IMR-90 (cell line): ENCODE measurements at regions not wholly inside any gene's neighbourhood (a gene's known extent, or its start where the extent isn't known, plus 50 kb on each side); places are given as distances from the start of the nearest gene placed in this dataset.

Experiments used
- ATAC-seq: fragments of 200-7000 bp; cut with Tn5 transposase; 2 replicates; pipeline ENCODE4 v1.9.1; 2020; ENCODE audit warnings: low read depth, mild to moderate bottlenecking, moderate library complexity
- BruUV-seq: library from RNA; stranded (reverse); fragments of 400-500 nt; replicated peaks from 2 replicates; lab custom pipeline; 2021; lab: Mats Ljungman, UMichigan
- CTCF ChIA-PET: fragments of 300-600 bp; formaldehyde crosslinking; extraction: SDS; loops from one replicate; lab custom pipeline; 2021; ENCODE audit warnings: antibody characterized with exemption; lab: Yijun Ruan, JAX
- POLR2A ChIA-PET: fragments of 300-600 bp; sonication (Branson Sonifier 250); formaldehyde crosslinking; loops from one replicate; lab custom pipeline; 2022; ENCODE audit warnings: antibody characterized with exemption; ENCODE audit not compliant: unreplicated experiment; lab: Charles Lee
- DNase-seq: peaks from one replicate; pipeline ENCODE4 v3.0.0; 2013
- H2AFZ ChIP-seq: replicated peaks from 2 replicates; pipeline ENCODE3; 2013; ENCODE audit warnings: low read length, mild to moderate bottlenecking; ENCODE audit not compliant: poor library complexity
- H2AK5ac ChIP-seq: 2 replicates; pipeline ENCODE4 v1.6.1; 2013; ENCODE audit warnings: low read depth, low read length, inconsistent platforms
- H2AK9ac ChIP-seq: replicated peaks from 2 replicates; pipeline ENCODE3; 2013; ENCODE audit warnings: mild to moderate bottlenecking, low read depth, low read length, moderate library complexity; ENCODE audit not compliant: poor library complexity
- H2BK120ac ChIP-seq: 2 replicates; pipeline ENCODE4 v1.6.1; 2013; ENCODE audit warnings: low read depth, low read length, inconsistent platforms
- H2BK15ac ChIP-seq: 3 replicates; pipeline ENCODE4 v1.6.1; 2013; ENCODE audit warnings: low read depth, low read length, inconsistent platforms
- H2BK20ac ChIP-seq: 2 replicates; pipeline ENCODE4 v1.6.1; 2013; ENCODE audit warnings: low read depth, mild to moderate bottlenecking, inconsistent platforms, low read length, moderate library complexity
- H2BK5ac ChIP-seq: 2 replicates; pipeline ENCODE4 v1.6.1; 2013; ENCODE audit warnings: mild to moderate bottlenecking, low read depth, low read length, inconsistent platforms; ENCODE audit not compliant: poor library complexity, severe bottlenecking
- H3K14ac ChIP-seq: replicated peaks from 2 replicates; pipeline ENCODE4 v1.6.1; 2013; ENCODE audit warnings: low read depth, low read length, inconsistent platforms
- H3K18ac ChIP-seq: 2 replicates; pipeline ENCODE4 v1.6.1; 2013; ENCODE audit warnings: low read depth, low read length, control low read depth
- H3K23ac ChIP-seq: 2 replicates; pipeline ENCODE4 v1.6.1; 2013; ENCODE audit warnings: low read depth, low read length, inconsistent platforms
- H3K27ac ChIP-seq: 2 replicates; pipeline ENCODE4 v1.5.1; 2013; ENCODE audit warnings: mild to moderate bottlenecking, control low read depth, low read length; ENCODE audit not compliant: insufficient read depth
- H3K27me3 ChIP-seq: 2 replicates; pipeline ENCODE4 v1.6.1; 2013; ENCODE audit warnings: low read length; ENCODE audit not compliant: control insufficient read depth, insufficient read depth
- H3K36me3 ChIP-seq: 2 replicates; pipeline ENCODE4 v1.6.1; 2013; ENCODE audit warnings: low read length, mixed read lengths; ENCODE audit not compliant: control insufficient read depth, insufficient read depth
- H3K4ac ChIP-seq: 2 replicates; pipeline ENCODE4 v1.6.1; 2013; ENCODE audit warnings: low read depth, low read length, inconsistent platforms
- H3K4me1 ChIP-seq: 2 replicates; pipeline ENCODE4 v1.6.1; 2013; ENCODE audit warnings: low read length, mixed read lengths; ENCODE audit not compliant: control insufficient read depth, insufficient read depth
- H3K4me2 ChIP-seq: 2 replicates; pipeline ENCODE4 v1.6.1; 2013; ENCODE audit warnings: low read depth, mild to moderate bottlenecking, control low read depth, low read length, moderate library complexity
- H3K4me3 ChIP-seq: 2 replicates; pipeline ENCODE4 v1.5.1; 2013; ENCODE audit warnings: low read depth, mild to moderate bottlenecking, control low read depth, low read length, moderate library complexity; ENCODE audit not compliant: insufficient read depth
- H3K56ac ChIP-seq: 2 replicates; pipeline ENCODE4 v1.6.1; 2013; ENCODE audit warnings: low read length, inconsistent platforms; ENCODE audit not compliant: insufficient read depth; ENCODE audit errors: extremely low read depth
- H3K79me1 ChIP-seq, 2 experiments: 2 replicates each; pipeline ENCODE4 v1.6.1; 2013; ENCODE audit warnings: low read length in 2 of 2, inconsistent platforms in 1 of 2, low read depth in 1 of 2
- H3K9ac ChIP-seq: 2 replicates; pipeline ENCODE4 v1.6.1; 2013; ENCODE audit warnings: low read depth, low read length, control low read depth
- H3K9me1 ChIP-seq: 2 replicates; pipeline ENCODE4 v1.6.1; 2013; ENCODE audit warnings: low read length, inconsistent platforms; ENCODE audit not compliant: insufficient read depth
- H3K9me3 ChIP-seq: 2 replicates; pipeline ENCODE4 v1.6.1; 2013; ENCODE audit warnings: low read length; ENCODE audit not compliant: control insufficient read depth, insufficient read depth
- H4K20me1 ChIP-seq: 2 replicates; pipeline ENCODE4 v1.6.1; 2013; ENCODE audit warnings: low read length, inconsistent platforms; ENCODE audit not compliant: insufficient read depth
- H4K5ac ChIP-seq: 2 replicates; pipeline ENCODE4 v1.6.1; 2013; ENCODE audit warnings: mild to moderate bottlenecking, low read depth, low read length, control low read depth
- H4K8ac ChIP-seq, 2 experiments: 2 replicates each; pipeline ENCODE4 v1.6.1; 2013; ENCODE audit warnings: low read depth in 2 of 2, low read length in 2 of 2, control low read depth in 1 of 2, inconsistent platforms in 1 of 2
- H4K91ac ChIP-seq: 2 replicates; pipeline ENCODE4 v1.6.1; 2013; ENCODE audit warnings: low read depth, low read length, inconsistent platforms; ENCODE audit not compliant: insufficient read depth
- CEBPB ChIP-seq: IDR thresholded peaks from 2 replicates; pipeline ENCODE4 v1.6.1; 2012; ENCODE audit warnings: low read depth, low read length, improper control_type of control experiment
- WGBS, 2 experiments: methylation state at CpG; one replicate each; pipeline versions ENCODE4 v1.1.5 to v1.1.7; 2013; ENCODE audit warnings: missing lambda C conversion rate in 2 of 2; ENCODE audit not compliant: insufficient read length in 1 of 2; ENCODE audit errors: extremely low coverage in 2 of 2; 5-methylcytosine and 5-hydroxymethylcytosine counted together
- dilution Hi-C: fragments of 300-500 bp; cut with HindIII; formaldehyde crosslinking; loops from one replicate; pipeline ENCODE4 v1.14.3; 2018; ENCODE audit warnings: low sequenced_read_pairs; ENCODE audit not compliant: unreplicated experiment
- in situ Hi-C: fragments of 300-500 bp; cut with MboI; formaldehyde crosslinking; loops from 3 replicates; pipeline ENCODE4 v1.14.3; 2019; ENCODE audit warnings: low sequenced_read_pairs, inconsistent platforms, mixed read lengths
- intact Hi-C: fragments of 100-400 bp; cut with micrococcal nuclease; formaldehyde crosslinking; loops from 2 replicates; pipeline ENCODE4 v1.10.0; 2022

DNA sequence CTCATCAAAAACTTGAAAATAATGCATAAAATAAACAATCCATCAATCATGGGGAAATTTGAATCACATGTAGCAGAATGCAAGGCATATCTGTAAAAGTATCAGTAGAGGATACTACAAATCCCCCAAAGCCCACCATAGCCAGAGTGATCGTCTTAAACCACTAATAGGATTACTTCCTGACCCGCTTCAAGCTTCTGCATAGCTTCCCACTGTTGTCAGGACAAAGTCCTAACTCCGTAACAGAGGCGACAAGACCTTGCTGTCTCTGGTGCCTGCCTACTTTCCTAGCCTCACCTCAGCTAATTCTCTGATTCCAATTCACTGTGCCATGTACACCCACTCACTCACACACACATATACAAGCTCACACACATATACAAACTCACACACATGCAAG lies 161.2 kb upstream of the NFIA start:
- POLR2A ChIA-PET, result no interaction called here
- DNase-seq, result no peak
- intact Hi-C loops, result no loop called here
- no peak overlapping the region for H3K4ac ChIP-seq
- H4K20me1 ChIP-seq, result no peaks in the 10 kb centered on the region
- no peaks in the 10 kb centered on the region for H3K79me1 ChIP-seq
- no peak overlapping the region for H2BK20ac ChIP-seq
- H3K9me1 ChIP-seq, result no peaks in the 10 kb centered on the region
- no peak overlapping the region for H2BK15ac ChIP-seq
- CTCF ChIA-PET, result no interaction called here
- no peak overlapping the region for H2AK5ac ChIP-seq
- dilution Hi-C loops, result no loop called here
- no peak overlapping the region for H4K5ac ChIP-seq
- H3K4me3 ChIP-seq, result no peak overlapping the region
- H2AFZ ChIP-seq, result no peak overlapping the region
- H3K4me2 ChIP-seq, result no peak overlapping the region
- no peak overlapping the region for H3K9ac ChIP-seq
- 67% methylated on average over 3 of the region's 4 CpGs; no CpG with 5 or more reads in 1 of the 2 experiments for WGBS, 2 experiments
- BruUV-seq, result no TSS peak
- H2AK9ac ChIP-seq, result no peak overlapping the region
- no peak overlapping the region for H3K18ac ChIP-seq
- no peaks in the 10 kb centered on the region for H3K4me1 ChIP-seq
- in situ Hi-C loops, result no loop called here
- H3K9me3 ChIP-seq, result no peaks in the 10 kb centered on the region
- no peak overlapping the region for H3K14ac ChIP-seq
- no peak for TF ChIP-seq CEBPB
- no peak overlapping the region for H4K8ac ChIP-seq
- H4K91ac ChIP-seq, result no peak overlapping the region
- H3K56ac ChIP-seq, result no peak overlapping the region
- no peak overlapping the region for H3K27ac ChIP-seq
- no peak overlapping the region for H2BK5ac ChIP-seq
- no peaks in the 10 kb centered on the region for H3K36me3 ChIP-seq
- ATAC-seq, result no peak
- no peaks in the 10 kb centered on the region for H3K27me3 ChIP-seq
- H2BK120ac ChIP-seq, result no peak overlapping the region
- no peak overlapping the region for H3K23ac ChIP-seq
